ENCODE measurements at regions not wholly inside any gene's neighbourhood (a gene's known extent, or its start where the extent isn't known, plus 50 kb on each side); places are given as distances from the start of the nearest gene placed in this dataset.

DNA sequence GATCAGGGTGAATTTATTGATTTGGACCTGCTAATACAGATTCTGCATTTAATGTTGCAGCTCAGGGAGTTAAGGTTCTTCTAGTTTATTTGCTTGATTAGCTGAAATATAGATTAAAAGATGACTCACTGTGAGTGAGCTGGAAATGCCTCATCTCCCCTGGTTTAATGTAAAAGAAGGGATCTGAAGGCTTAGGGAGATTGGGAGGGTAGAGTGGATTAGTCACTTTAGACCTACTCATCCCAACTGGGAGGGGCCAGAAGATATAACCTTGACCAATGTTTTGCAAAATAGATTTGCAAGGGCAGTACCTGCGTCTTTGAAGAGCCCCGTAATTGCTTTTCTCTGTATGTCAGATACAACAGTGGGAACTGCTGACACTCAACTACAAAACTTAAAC is 922.8 kb upstream of the ADGRL4 start:
- TF ChIP-seq, protein P1, sequence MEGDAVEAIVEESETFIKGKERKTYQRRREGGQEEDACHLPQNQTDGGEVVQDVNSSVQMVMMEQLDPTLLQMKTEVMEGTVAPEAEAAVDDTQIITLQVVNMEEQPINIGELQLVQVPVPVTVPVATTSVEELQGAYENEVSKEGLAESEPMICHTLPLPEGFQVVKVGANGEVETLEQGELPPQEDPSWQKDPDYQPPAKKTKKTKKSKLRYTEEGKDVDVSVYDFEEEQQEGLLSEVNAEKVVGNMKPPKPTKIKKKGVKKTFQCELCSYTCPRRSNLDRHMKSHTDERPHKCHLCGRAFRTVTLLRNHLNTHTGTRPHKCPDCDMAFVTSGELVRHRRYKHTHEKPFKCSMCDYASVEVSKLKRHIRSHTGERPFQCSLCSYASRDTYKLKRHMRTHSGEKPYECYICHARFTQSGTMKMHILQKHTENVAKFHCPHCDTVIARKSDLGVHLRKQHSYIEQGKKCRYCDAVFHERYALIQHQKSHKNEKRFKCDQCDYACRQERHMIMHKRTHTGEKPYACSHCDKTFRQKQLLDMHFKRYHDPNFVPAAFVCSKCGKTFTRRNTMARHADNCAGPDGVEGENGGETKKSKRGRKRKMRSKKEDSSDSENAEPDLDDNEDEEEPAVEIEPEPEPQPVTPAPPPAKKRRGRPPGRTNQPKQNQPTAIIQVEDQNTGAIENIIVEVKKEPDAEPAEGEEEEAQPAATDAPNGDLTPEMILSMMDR (IDR thresholded peaks at IDR 0.05) = no peak
- TF ChIP-seq POLR2AphosphoS5 (IDR thresholded peaks at IDR 0.05; ENCODE audit: low read depth, low read length) (no peak), TCF7L2 (IDR thresholded peaks at IDR 0.05; ENCODE audit: low read depth, low read length) (no peak)

Data from Panc1 (cell line).